HG03342 (cell line): ENCODE measurements at regions not wholly inside any gene's neighbourhood (a gene's known extent, or its start where the extent isn't known, plus 50 kb on each side); places are given as distances from the start of the nearest gene placed in this dataset.
"Not testable (repeated sequence)": the region's sequence is repeated elsewhere in the genome, so short reads cannot be mapped to it uniquely, and the experiment has no call there.

Experiments
- ATAC-seq: cut with Tn5 transposase; IDR thresholded peaks from one replicate; pipeline ENCODE4 v1.9.1; 2021; ENCODE audit warnings: mild to moderate bottlenecking, moderate library complexity; ENCODE audit not compliant: unreplicated experiment

GRCh38 chr16:7278636-7279035, 54.0 kb upstream of the RBFOX1 start:
- ATAC-seq, result no peak

GRCh38 chr16:7272567-7273158, 60.0 kb upstream of the RBFOX1 start:
- ATAC-seq, result no peak

DNA sequence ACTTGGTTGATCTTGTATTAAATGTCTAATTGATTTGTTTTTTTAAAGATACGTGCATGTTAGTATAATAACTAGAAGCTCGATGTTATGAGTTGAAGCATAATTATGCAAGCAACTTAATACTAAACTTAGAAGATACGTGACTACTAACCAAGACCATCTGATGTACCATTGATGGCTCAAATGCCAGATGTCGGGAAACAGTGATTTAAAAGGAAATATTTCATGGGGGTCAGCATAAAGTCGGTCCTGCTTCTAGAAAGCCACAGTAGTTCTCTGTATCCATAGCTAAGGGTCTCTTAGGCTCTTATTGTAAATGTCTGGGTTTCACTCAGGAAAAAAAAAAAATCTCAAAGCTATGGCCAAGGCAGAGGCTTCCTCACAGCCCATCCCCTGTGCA, 61.2 kb upstream of the RBFOX1 start:
- ATAC-seq, result no peak

DNA sequence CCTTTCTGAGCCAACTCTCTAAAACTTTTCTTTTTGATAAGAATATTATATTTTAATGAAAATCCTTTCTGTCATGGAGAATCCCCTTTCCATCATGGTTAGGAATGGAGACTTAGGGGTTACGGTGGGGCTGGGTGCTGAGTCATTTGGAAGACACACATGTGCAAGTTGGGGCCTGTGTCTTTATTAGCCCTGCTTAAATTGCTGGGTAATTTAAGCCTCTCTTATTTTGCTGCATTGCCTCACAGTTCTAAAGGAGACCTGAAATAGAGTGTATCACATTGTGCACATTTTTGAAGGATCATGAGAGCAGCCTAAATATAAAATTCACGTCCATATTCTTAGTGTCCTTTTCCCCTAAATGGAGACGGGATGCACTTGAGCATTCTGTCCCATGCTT, 61.8 kb upstream of the RBFOX1 start:
- no peak for ATAC-seq

GRCh38 chr16:7270006-7270405, 62.6 kb upstream of the RBFOX1 start:
- no peak for ATAC-seq

GRCh38 chr16:7268182-7268581, 64.5 kb upstream of the RBFOX1 start:
- no peak for ATAC-seq

DNA sequence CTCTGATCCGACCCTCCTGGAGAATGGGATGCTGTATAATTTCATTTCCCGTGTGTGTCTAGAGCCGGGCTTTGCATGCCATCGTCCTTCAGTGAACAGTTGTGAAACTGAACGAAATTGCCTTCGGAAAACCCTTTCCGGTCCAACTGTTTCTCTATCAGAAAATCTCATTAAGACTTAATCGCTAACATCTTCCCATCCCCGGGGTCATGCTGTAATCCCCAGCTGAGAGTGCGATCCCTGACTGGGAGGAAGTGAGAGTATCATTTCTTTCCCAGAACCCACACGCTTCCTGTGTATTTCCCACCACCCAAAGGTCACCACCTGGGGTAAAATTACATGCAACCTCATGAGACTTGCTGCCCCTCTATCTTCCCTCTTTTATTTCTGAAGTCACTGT, 75.6 kb upstream of the RBFOX1 start:
- ATAC-seq, result no peak

- no peak for ATAC-seq
Observed at GRCh38 chr16:7246578-7246977, 86.1 kb upstream of the RBFOX1 start.

DNA sequence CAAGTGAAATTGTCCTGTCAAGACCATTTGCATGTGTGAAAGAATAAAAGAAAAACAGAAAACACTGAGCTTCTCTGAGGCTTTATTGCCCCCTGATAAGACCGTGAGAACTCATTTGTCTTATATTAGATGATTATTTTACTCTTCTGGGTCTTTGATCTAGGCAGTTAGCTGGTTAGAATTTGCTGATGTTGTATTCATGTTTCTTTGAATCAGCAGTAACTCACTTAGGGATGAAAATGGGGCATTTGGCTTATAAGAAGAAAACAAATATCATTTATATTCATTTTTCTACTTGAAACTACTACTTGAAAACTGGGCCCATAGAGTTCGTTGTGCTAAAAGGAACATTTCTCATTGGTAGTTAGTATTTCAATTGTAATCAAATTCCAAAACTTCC, 93.1 kb upstream of the RBFOX1 start:
- no peak for ATAC-seq

GRCh38 chr16:7236824-7237410, 95.7 kb upstream of the RBFOX1 start:
- ATAC-seq, result no peak

DNA sequence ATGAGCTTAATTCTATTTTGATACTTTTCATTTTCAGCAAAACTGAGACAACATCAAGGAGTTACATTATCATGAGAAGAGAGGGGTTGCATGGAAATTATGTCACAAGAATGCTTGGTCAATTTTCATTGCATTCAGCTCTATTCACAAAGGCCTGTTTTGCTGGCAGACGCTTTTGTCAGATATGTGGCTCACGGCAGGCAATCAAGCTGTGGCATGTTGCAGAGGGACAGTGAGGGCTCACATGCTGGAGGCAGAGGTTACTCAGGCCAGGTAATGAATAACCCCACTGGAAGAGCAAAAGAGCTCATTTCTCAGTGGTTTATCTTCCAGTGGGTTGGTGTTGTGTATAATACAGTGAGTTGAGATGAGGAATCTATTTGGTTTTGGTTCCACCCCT, 98.7 kb upstream of the RBFOX1 start:
- ATAC-seq, result no peak

DNA sequence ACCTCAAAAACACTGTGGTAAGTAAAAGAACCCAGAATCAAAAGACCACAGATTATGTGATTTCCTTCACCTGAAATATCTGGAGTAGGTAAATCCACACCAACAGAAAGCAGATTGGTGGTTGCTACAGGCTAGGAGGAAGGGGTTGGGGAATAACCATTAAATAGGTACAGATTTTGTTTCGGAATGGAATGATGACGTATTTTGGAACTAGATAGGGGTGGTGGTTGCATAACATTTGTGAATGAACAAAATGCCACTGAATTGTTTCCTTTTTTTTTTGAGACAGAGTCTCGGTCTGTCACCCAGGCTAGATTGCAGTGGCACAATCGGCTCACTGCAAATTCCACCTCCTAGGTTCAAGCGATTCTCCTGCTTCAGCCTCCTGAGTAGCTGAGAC, 100.9 kb upstream of the RBFOX1 start:
- ATAC-seq, result no peak

- not testable (repeated sequence) for ATAC-seq
Observed at GRCh38 chr16:7229433-7230218, 103.0 kb upstream of the RBFOX1 start.

DNA sequence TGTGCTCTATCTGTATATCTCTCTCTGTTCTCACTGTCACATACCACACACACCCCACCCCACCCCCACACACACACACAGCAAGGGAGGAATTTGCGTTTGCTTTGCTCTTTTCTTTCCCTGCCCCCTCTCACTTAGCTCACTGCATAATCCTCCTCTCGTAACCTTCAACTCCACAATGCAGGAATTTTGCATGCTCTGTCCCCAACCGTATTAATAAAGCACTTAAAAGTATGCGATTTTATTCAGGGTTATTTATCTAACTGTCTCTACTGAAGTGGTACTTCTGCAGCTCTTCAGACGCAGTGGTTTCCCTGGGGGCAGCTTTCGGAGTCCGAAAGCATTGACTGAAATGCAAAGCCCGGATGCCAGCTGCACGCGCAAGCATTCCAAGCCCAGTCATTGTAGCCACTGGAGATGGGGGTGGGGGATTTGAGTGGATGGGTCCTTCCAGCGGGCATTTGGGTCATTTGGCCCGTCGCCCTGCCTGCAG, 105.4 kb upstream of the RBFOX1 start:
- ATAC-seq, result no peak

GRCh38 chr16:7221157-7221556, 111.5 kb upstream of the RBFOX1 start:
- no peak for ATAC-seq

DNA sequence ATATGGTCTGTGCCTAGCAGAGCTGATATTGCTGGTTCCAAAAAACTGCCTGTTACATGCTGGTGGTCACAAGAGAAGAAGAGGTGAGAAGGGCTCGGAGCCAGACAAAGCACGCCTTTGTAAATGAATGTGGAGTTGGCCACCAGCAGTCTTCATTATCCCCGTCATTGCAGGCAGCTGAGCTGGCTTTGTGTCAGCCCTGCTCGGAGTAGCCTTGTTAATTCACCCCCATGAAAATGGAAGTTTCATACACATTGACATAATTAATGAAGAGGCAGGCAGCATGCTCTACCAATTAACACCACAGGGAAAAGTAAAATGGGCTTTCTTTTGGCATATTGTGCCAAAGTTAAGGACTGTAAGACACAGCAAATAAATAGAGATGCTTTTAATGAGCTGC, 113.7 kb upstream of the RBFOX1 start:
- no peak for ATAC-seq

DNA sequence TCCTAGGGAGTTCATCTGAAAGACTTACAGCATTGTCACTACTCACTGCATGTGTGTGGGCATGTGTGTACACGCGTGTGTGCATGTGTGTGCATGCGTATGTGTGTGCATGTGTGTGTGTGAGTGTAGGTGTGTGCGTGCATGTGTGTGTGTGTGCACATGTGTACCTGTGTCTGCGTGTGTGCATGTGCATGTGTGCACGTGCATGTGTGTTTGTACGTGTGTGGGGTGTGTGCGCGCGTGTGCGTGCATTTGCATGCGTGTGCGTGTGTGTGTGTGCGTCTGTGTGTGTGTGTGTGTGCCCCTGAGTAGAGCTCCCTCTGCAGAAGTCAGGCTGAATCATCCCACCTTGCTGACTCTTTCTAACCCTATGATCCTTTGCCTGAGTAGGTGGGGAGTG, 114.8 kb upstream of the RBFOX1 start:
- no peak for ATAC-seq

- ATAC-seq, result no peak
Observed at GRCh38 chr16:7216719-7217118, 115.9 kb upstream of the RBFOX1 start.

GRCh38 chr16:7211781-7212180, 120.9 kb upstream of the RBFOX1 start:
- no peak for ATAC-seq

- no peak for ATAC-seq
Observed at GRCh38 chr16:7209598-7209997, 123.0 kb upstream of the RBFOX1 start.

GRCh38 chr16:7206469-7206868, 126.2 kb upstream of the RBFOX1 start:
- ATAC-seq, result no peak

- ATAC-seq, result no peak
Observed at GRCh38 chr16:7200320-7200719, 132.3 kb upstream of the RBFOX1 start.
